ENCODE measurements at regions not wholly inside any gene's neighbourhood (a gene's known extent, or its start where the extent isn't known, plus 50 kb on each side); places are given as distances from the start of the nearest gene placed in this dataset.
"Not testable (repeated sequence)": the region's sequence is repeated elsewhere in the genome, so short reads cannot be mapped to it uniquely, and the experiment has no call there.

- DNase-seq, result no peak
Observed at GRCh38 chr13:73310366-73310765, 251.6 kb downstream of the KLF5 start.

- no peak for DNase-seq
Observed at GRCh38 chr13:73307481-73307880, 248.7 kb downstream of the KLF5 start.

GRCh38 chr13:73306688-73307087, 247.9 kb downstream of the KLF5 start:
- no peak for DNase-seq

GRCh38 chr13:73304442-73304841, 245.6 kb downstream of the KLF5 start:
- DNase-seq, result no peak

GRCh38 chr13:73303851-73304250, 245.0 kb downstream of the KLF5 start:
- no peak for DNase-seq

GRCh38 chr13:73301622-73302021, 242.8 kb downstream of the KLF5 start:
- not testable (repeated sequence) for DNase-seq

- no peak for DNase-seq
Observed at GRCh38 chr13:73300718-73301425, 242.1 kb downstream of the KLF5 start.

- DNase-seq, result no peak
Observed at GRCh38 chr13:73299787-73300186, 241.0 kb downstream of the KLF5 start.

GRCh38 chr13:73293913-73294523, 235.2 kb downstream of the KLF5 start:
- DNase-seq, result no peak

- no peak for DNase-seq
Observed at GRCh38 chr13:73292127-73292526, 233.3 kb downstream of the KLF5 start.

GRCh38 chr13:73290844-73291243, 232.0 kb downstream of the KLF5 start:
- DNase-seq, result no peak

GRCh38 chr13:73288596-73288995, 229.8 kb downstream of the KLF5 start:
- no peak for DNase-seq

- DNase-seq, result no peak
Observed at GRCh38 chr13:73287831-73288230, 229.0 kb downstream of the KLF5 start.

GRCh38 chr13:73286942-73287620, 228.3 kb downstream of the KLF5 start:
- DNase-seq, result no peak

GRCh38 chr13:73286177-73286576, 227.4 kb downstream of the KLF5 start:
- DNase-seq, result no peak

- no peak for DNase-seq
Observed at GRCh38 chr13:73284081-73284874, 225.5 kb downstream of the KLF5 start.

- DNase-seq, result no peak
Observed at GRCh38 chr13:73283636-73284035, 224.8 kb downstream of the KLF5 start.

- DNase-seq, result no peak
Observed at GRCh38 chr13:73281746-73282145, 222.9 kb downstream of the KLF5 start.

GRCh38 chr13:73278186-73278585, 219.4 kb downstream of the KLF5 start:
- no peak for DNase-seq

GRCh38 chr13:73275163-73275562, 216.4 kb downstream of the KLF5 start:
- no peak for DNase-seq

GRCh38 chr13:73274147-73274546, 215.3 kb downstream of the KLF5 start:
- no peak for DNase-seq

- DNase-seq, result no peak
Observed at GRCh38 chr13:73273745-73274144, 214.9 kb downstream of the KLF5 start.

GRCh38 chr13:73273276-73273675, 214.5 kb downstream of the KLF5 start:
- DNase-seq, result no peak

Data from NCI-H1105 treated with DMSO at 0.1 percent for 48 hours (cell line).